NCI-H1694 treated with DMSO at 0.1 percent for 48 hours (cell line): ENCODE measurements at regions not wholly inside any gene's neighbourhood (a gene's known extent, or its start where the extent isn't known, plus 50 kb on each side); places are given as distances from the start of the nearest gene placed in this dataset.
"Not testable (repeated sequence)": the region's sequence is repeated elsewhere in the genome, so short reads cannot be mapped to it uniquely, and the experiment has no call there.

ENCODE experiments used
- DNase-seq: peaks from one replicate; lab custom pipeline; 2025; lab: John Stamatoyannopoulos, UW

- no peak for DNase-seq
Measured at GRCh38 chr9:105978336-105978735, 284.0 kb downstream of the TMEM38B start.

- DNase-seq: peak; percentile 58
Measured at GRCh38 chr9:105978826-105979225, 284.5 kb downstream of the TMEM38B start.

- peak; percentile 44 for DNase-seq
Measured at GRCh38 chr9:105979290-105979689, 284.9 kb downstream of the TMEM38B start.

GRCh38 chr9:105984714-105985113 lies 290.4 kb downstream of the TMEM38B start:
- no peak for DNase-seq

GRCh38 chr9:105993116-105993854 lies 298.9 kb downstream of the TMEM38B start:
- DNase-seq: peak; percentile 70

GRCh38 chr9:105993921-105994715 lies 299.8 kb downstream of the TMEM38B start:
- DNase-seq: no peak

GRCh38 chr9:105994970-105995369 lies 300.6 kb downstream of the TMEM38B start:
- no peak for DNase-seq

- no peak for DNase-seq
Measured at GRCh38 chr9:106017198-106017740, 322.9 kb downstream of the TMEM38B start.

- no peak for DNase-seq
Measured at GRCh38 chr9:106019039-106019680, 324.8 kb downstream of the TMEM38B start.

GRCh38 chr9:106019702-106020101 lies 325.4 kb downstream of the TMEM38B start:
- no peak for DNase-seq

- peak; percentile 52 for DNase-seq
Measured at GRCh38 chr9:106020186-106020585, 325.8 kb downstream of the TMEM38B start.

- DNase-seq: no peak
Measured at GRCh38 chr9:106023455-106023854, 329.1 kb downstream of the TMEM38B start.

GRCh38 chr9:106025453-106025852 lies 331.1 kb downstream of the TMEM38B start:
- no peak for DNase-seq

GRCh38 chr9:106030146-106030545 lies 335.8 kb downstream of the TMEM38B start:
- DNase-seq: not testable (repeated sequence)

GRCh38 chr9:106032978-106033377 lies 338.6 kb downstream of the TMEM38B start:
- no peak for DNase-seq

GRCh38 chr9:106035806-106036205 lies 341.5 kb downstream of the TMEM38B start:
- DNase-seq: peak; percentile 19

- no peak for DNase-seq
Measured at GRCh38 chr9:106038266-106039001, 344.1 kb downstream of the TMEM38B start.

GRCh38 chr9:106039151-106039935 lies 345.0 kb downstream of the TMEM38B start:
- no peak for DNase-seq

GRCh38 chr9:106041920-106042319 lies 347.6 kb downstream of the TMEM38B start:
- not testable (repeated sequence) for DNase-seq

- DNase-seq: no peak
Measured at GRCh38 chr9:106051545-106051944, 357.2 kb downstream of the TMEM38B start.

GRCh38 chr9:106052166-106052565 lies 357.8 kb downstream of the TMEM38B start:
- DNase-seq: no peak
